ENCODE measurements at regions not wholly inside any gene's neighbourhood (a gene's known extent, or its start where the extent isn't known, plus 50 kb on each side); places are given as distances from the start of the nearest gene placed in this dataset.

DNA sequence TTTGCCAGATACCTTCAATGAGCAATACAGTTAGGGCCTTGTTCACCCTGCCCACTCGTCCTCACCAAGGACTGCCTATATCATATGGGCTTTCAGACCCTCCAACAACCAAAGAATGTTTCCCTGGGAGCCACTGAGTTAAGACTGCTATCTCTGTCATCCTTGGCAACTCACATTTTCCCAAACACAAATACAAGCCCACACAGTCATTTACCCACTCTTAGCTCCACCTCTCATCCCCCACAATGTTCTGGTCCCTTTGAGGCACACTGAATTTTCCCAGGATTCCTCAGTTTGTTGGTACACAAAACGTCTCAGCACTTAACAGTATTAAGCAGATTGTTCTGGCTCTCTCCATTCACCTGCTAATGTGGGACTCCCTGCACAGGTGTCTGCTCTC is 204.6 kb downstream of the TLE3 start:
- TF ChIP-seq, protein P1, sequence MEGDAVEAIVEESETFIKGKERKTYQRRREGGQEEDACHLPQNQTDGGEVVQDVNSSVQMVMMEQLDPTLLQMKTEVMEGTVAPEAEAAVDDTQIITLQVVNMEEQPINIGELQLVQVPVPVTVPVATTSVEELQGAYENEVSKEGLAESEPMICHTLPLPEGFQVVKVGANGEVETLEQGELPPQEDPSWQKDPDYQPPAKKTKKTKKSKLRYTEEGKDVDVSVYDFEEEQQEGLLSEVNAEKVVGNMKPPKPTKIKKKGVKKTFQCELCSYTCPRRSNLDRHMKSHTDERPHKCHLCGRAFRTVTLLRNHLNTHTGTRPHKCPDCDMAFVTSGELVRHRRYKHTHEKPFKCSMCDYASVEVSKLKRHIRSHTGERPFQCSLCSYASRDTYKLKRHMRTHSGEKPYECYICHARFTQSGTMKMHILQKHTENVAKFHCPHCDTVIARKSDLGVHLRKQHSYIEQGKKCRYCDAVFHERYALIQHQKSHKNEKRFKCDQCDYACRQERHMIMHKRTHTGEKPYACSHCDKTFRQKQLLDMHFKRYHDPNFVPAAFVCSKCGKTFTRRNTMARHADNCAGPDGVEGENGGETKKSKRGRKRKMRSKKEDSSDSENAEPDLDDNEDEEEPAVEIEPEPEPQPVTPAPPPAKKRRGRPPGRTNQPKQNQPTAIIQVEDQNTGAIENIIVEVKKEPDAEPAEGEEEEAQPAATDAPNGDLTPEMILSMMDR (IDR thresholded peaks at IDR 0.05): no peak
- no peak for TF ChIP-seq ZFX (IDR thresholded peaks at IDR 0.05; ENCODE audit: borderline replicate concordance)

All from 22Rv1 (cell line).